Activated CD4-positive, CD25-positive, alpha-beta regulatory T cell treated with anti-CD3 and anti-CD28 coated beads, Interleukin-2, amount 50 U/mL, for 16 hours (primary cell): ENCODE measurements at regions not wholly inside any gene's neighbourhood (a gene's known extent, or its start where the extent isn't known, plus 50 kb on each side); places are given as distances from the start of the nearest gene placed in this dataset.

ENCODE experiments used
- DNase-seq: peaks from one replicate; pipeline ENCODE4 v3.0.0-alpha.2; 2020; ENCODE audit warnings: low read depth, low spot score

DNA sequence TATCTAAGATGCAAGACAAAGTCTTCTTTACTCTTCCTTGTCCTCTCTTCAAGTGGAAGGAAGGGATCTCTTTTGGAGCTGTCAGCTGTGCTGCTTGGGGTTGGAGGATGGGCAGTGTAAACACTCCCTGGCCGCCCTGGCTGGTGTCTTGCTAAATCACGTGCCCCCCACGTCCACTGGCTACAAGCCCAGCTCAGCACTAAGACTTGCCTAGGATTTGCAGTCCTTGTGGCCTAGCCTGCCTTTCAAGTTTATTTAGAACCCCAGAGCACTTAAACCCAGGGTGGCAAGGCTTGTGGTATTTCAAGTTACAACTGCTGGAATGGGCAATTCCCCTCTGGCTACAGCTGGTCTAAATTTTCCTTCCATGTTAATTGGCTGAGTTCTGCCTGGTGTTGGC is 272.4 kb upstream of the MYO3A start:
- no peak for DNase-seq

DNA sequence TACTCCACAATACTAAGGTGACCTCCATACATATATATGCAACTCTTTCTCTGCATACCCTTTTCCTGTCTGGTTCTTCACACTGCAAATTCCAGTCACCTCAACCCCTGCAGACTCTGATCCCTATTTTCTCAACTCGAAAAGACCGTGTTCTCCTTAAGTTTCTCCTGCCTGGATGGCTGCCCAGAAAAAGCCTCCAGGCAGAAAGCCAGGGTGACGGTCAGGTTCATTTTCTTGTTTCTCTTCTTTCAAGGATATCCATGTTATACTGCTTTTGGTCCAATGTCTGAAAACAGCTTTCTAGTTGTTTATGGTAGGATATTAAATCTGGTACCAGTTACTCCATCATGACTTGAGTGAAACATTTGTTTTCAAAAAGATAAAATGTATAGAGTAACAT is 267.8 kb upstream of the MYO3A start:
- no peak for DNase-seq

DNA sequence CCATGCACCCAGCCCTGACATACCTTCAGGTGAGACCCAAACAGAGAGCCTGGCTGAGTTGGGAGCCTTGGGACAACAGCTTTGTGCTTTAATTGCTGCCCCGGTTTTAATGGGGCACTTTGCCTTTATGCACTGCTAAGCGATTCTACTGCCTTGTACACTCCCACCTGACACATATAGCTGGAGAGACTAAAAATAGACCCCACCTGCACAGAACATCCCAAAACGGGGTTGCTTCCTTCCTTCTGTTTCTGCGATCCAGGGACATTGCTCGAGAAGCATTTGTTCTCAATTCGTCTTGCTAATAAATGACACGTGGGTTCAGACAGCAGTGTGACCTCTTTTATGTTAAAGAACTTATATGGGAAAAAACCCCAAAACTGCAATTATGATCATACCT is 258.8 kb upstream of the MYO3A start:
- no peak for DNase-seq

DNA sequence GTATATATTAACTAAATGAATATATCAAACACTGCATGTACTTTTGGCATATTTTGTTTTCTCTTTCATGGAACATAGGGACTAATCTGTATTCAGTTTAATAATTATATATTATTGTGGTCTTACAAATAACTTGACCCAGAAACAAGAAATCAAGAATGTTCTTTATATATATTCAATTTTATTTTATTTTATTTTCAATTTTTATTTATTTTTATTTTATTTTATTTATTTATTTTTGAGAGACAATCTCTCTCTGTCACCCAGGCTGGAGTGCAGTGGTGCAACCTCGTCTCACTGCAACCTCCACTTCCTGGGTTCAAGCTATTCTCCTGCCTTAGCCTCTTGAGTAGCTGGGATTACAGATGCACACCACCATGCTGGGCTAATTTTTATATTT is 258.4 kb upstream of the MYO3A start:
- no peak for DNase-seq

DNA sequence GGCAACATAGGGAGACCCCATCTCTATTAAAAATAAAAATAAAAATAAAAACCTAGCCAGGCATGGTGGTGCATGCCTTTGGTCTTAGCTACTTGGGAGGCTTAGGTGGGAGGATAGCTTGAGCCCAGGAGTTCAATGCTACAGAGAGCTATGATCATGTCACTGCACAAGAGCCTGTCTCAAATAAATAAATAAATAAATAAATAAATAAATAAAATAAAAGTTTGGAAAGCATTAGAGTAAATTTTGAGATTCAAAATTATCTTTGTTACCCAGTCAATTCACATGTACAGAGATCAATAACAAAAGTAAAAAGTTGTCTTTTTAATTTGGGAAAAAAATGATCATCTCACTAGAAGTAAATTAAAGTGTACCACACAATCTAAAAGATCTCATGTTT is 255.8 kb upstream of the MYO3A start:
- DNase-seq, result no peak

DNA sequence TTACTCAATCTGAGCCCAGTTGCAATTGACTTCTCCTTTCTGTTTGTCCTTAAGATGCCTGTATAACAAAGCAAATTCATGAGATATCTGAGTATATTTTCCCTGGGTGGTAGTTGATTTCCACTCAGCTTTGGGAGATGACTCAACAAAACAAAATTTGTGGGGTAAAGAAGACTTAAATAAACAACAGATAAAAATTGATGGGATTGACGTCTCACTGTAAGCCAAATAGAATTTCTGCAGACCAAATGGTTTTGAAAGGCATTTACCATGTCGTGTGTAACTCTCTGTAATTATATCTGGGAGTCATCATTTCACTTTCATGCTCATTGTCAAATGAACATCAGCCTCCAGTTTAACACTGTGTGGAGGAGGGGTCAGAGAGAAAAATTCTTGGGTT is 255.4 kb upstream of the MYO3A start:
- DNase-seq, result no peak

DNA sequence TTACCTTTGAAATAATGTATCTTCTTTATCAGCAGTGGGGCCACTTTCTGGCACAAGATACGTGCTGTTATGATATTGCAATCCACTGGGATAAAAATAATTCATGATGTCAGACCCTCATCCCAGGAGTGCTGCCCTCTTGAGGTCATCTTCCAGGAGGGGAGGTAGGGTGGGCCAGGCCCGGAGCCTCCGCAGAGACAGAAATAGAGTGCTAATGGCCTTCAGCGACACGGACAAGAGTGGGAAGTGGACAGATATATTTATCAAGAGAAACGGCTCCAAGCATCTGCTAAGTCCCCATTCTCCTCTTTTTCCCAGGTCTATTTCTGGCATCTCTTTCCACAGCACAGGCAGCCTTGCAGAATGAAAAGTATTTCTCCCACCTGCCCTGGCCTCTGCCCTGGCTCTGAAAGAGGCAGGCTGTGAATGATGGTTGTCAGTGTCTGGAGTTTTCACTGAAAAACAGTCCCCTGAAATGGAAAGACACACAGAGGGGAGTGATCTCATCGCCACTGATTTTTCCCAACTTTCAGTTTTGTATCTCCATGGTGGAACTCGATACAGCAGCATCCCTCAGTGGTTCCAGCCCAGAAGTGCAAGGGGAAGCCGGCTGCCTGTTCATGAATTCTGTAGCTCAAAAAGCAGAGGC is 251.7 kb upstream of the MYO3A start:
- DNase-seq, result no peak

DNA sequence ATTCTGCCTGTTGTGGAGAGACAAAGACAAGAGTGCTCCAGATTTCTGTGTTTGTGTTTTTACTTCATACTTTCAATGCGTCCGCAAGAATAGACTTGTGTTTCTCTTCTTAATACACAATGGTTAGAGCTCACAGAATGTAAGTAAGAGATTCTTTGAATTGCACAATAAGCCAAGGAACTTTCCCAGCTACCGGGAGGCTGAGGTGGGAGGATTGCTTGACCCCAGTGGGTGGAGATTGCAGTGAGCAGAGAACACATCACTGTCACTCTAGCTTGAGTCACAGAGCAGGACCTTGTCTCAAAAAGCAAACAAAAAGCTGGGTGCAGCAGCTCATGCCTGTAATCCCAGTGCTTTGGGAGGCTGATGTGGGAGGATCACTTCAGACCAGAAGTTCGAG is 250.7 kb upstream of the MYO3A start:
- DNase-seq, result no peak

DNA sequence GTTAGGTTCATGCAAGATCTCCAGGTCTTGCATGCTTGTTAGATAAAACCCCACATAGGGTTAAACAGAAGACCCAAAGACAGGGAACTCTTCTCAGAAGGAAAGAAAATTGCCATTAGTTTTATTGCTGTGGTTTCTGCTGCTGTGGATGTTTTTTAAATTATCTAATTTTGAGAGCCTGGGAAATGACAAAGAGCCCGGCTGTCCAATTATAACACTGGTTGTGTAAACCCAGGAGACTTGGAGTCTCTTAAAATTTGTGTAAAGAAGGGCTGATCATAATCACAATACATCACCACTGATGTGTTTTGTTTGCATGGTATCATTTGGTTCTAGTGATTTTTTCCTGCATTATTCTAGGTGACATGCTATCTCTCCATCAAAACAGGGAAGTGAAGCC is 246.5 kb upstream of the MYO3A start:
- no peak for DNase-seq

DNA sequence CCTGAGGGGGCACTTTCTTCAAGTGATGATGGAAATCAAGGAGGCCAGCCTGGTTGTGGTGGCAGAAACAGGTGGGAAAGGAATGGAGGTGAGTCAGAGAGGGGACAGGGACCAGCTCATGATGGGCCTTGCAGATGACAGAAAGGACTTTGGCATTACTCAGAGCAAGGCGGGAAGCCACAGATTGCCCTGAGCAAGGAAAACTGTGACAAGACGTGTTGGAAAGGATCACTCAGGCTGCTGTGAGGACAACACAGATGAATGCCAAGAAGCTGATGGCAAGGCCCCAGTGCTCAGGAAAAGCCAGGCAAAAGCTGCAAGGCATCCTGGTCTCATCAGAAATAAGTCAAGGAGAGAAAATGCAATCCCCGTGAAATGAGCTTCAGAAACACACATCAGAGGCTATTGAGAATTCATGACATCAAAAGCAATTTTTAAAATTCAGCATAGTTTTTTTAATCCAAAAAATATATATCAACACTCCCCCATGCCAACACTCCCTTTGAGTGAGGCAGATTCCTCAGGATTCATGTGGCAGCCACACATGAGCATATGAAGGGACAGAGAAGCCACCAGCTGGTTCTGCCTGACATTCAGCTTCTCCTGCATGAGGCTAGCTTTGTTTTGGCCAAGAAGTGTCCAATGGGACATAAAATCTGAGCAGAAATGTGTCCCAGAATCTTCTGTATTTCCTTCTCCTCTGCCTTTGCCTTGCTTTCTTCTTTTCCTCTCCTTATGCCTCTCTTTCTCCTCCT is 244.5 kb upstream of the MYO3A start:
- no peak for DNase-seq

DNA sequence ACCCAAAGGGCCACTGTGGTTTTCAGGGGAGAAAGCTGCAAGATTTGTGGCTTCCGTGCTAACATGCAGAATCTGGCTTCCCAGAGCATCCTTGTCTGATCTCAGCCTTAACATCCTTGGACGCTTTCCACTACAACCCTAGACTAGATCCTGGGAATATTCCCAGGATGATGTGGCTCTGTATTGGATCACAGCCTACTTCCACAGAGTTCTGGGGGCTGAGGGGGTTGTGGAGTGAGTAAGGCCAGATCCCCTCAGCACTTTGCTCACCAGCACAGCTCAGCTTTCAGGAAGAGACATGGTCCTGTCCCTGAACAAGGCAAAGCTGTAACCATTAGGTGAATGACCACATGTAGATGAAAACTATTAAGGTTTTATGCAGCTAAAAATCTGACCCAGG is 241.3 kb upstream of the MYO3A start:
- DNase-seq, result no peak

DNA sequence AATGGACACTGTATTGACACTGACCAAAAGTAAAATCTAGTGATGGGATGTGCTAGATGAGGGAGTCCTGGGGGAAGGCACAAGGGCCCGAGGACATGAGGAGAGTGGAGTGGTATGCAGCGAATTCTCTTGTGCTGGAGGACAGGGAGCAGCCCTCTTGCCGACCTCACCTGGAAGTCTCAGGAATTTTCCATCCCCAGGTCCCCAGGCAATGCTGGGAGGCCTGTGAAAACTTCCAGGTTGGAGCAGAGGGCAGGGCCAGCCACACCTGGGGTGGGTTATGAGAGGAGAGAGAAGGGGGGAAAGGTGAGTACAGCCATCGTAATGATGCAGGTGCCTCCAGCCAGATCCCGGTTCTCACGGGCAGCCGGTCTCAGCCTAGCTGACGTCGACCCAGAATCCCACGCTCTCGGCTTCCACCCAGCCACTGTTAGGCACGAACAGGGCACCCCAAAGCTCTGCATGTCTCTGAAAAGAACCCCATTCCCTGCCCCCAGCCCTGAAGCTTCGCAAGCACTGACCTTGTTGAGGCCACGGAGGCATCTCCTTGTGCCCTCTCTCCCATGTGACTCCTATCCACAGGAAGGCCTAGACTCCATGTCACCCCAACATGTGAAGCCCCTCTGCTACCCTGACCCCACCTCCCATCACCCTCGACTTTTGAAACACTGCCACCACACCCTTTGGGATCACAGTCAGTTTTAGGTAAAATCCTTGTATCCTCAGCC is 239.7 kb upstream of the MYO3A start:
- no peak for DNase-seq

DNA sequence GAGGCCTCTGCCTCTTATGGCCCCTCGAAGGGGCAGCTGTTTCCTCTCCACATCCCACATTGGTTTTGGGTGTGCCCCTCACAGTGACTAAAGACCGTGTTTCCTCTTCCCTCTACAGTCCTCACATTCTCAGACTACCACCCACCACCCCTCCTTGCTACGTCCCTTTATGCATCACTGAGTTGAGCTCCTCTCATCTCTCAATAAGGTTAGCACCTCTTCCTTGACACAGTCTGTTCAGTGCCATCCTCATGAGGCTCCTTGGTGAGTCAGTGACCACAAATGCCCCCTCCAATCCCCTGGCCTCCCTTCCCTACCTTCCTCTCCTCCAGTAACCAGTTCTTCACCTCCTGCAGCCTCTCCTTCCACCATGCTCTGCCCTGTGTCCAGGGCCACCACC is 239.1 kb upstream of the MYO3A start:
- DNase-seq, result no peak

DNA sequence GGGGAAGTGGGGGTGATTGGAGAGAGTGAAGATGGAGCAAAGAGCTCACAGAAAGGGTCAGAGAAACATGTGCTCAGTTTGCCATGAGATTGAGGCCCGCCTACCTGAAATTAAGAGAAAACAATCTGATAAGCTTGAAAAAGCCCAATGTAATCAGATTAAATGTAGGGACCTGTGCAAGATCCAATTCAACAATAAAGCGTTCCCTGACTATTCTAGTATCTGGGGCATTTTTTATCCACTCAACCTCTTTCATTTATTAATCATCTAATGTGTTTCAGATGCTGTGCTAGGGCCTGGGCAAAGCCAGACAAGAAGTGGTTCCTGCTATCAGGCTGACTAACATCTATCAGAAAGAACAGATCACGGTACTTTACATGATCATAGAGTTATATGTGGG is 238.4 kb upstream of the MYO3A start:
- no peak for DNase-seq

DNA sequence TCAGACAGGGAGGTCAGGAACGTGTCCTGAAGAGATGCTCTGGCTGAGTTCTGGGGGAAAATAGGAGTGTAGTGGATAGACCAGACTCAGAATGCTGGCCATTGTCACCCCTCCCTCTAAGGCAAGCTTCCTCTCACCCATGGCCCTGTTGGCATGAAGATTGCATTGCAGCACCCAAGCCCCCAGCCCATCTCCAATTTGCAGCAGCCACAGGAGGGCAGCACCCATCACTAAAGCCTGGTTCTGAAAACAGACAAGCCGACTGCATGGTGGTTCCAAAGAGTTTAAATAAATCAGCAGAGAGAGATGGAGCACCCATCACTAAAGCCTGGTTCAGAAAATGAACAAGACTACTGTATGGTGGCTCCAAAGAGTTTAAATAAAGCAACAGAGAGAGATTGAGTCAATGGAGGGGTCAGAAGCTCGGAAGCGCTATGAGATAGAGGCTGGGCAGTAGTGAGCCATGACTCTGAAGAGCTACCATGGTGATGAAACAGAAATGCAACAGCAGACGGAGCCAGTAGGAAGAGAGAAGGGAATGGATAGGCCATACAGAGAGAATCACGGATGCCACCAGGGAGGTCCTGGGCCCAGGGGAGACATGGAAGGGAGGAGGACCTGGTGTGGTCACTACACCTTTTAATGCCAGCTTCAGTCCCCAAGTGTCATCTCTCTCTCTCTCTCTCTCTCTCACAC is 237.9 kb upstream of the MYO3A start:
- no peak for DNase-seq

DNA sequence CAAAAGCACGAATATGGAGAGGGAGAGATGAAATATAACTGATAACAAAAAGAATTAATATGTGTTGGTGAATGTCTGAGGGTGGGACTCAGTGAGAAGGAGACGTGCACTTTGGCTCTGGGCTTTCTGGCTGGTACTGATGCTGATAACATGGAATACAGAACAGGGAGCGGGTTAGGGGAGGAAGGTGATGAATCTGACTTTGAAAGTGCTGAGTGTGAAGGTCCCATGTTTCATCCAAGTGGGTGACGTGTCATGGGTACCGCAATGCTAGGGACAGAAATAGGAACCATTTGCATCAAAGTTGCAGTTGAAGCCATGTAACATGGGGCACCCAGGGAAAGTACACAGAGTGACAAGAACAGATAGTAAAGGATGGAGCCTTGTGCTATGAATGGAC is 236.6 kb upstream of the MYO3A start:
- no peak for DNase-seq

DNA sequence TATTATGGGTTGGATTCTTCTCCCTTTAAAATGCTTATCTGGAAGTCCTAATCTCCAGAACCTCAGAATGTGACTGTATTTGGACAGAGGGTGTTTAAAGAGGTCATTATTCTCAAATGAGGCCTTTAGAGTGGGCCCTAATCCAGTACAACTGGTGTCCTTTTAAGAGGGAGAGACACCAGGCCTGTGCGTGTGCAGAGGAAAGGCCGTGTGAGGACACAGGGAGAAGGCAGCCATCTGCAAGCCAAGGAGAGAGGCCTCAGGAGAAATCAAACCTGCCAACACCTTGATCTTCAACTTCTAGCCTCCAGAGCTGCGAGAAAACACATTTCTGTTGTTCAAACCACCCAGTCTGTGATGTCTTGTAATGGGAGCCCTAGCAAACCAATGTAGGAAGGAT is 235.4 kb upstream of the MYO3A start:
- DNase-seq, result no peak

DNA sequence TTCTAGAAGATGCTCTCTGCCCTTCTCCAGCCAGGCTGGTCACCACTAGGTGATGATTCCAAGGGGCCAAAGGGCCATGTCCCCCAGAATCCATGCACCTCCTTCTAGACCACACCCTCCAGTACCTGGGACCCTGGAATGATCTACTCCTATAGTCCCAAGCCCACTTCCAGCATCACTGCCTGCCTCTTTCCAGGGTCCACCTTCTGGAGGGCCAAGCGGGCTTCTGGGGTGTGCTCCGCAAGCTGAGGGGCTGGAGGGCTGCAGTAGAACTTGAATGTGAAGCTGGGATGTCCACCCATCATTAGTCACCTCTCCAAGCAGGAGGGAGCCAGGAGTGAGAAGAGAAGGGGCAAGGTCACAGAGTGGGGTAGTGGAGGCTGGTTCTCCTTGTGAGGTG is 234.4 kb upstream of the MYO3A start:
- no peak for DNase-seq

DNA sequence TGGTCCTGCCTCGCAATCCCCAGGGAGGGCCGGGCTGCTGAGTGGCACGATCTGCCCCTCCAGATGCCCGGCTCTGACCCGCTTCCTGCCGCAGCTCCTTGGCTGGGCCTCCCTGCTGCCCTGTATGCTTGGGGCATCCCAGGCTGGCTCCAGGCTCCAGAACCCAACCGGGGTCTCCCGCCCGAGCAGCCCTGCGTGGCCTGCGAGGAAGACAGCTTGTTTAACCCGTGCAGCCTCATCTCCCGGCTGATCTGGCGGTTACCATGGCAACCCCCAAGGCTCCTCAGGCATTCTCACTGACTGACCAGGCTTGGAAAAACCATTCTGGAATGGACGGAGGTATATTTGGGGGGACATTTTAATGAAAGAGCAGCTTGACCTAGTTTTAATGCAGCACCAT is 232.4 kb upstream of the MYO3A start:
- DNase-seq, result no peak

DNA sequence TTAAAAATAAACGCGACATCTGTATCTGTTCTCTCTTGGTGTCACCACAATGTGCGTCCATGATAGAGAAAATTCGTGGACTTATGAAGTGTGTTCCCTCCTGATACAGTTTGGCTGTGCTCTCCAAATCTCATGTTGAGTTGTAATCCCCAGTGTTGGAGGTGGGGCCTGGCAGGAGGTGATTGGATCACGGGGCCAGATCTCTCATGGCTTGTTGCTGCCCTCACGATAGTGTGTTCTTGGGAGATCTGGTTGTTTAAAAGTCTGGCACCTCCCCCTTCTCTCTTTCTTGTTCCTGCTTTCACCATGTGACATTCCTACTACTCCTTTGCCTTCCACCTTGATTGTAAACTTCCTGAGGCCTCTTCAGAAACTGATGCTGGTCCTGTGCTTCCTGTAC is 229.4 kb upstream of the MYO3A start:
- DNase-seq, result no peak

DNA sequence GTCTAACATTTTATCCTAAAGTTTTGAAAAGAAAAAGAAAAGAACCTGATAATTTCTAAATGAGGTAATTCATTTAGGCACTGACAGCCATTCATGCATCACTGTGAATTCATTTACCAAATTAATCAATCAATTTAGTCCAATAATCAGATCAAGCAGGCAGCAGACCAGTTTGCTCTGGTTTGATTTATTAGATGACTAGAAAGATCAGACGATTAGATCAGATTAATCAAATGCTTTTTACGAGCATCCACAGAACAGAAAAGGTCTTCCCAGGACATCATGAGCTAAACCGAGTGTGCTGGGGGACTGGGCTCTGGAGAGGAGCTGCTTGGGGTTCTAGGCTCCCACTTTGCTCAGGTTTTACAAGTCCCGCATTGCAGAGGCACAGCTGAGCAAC is 226.5 kb upstream of the MYO3A start:
- no peak for DNase-seq

DNA sequence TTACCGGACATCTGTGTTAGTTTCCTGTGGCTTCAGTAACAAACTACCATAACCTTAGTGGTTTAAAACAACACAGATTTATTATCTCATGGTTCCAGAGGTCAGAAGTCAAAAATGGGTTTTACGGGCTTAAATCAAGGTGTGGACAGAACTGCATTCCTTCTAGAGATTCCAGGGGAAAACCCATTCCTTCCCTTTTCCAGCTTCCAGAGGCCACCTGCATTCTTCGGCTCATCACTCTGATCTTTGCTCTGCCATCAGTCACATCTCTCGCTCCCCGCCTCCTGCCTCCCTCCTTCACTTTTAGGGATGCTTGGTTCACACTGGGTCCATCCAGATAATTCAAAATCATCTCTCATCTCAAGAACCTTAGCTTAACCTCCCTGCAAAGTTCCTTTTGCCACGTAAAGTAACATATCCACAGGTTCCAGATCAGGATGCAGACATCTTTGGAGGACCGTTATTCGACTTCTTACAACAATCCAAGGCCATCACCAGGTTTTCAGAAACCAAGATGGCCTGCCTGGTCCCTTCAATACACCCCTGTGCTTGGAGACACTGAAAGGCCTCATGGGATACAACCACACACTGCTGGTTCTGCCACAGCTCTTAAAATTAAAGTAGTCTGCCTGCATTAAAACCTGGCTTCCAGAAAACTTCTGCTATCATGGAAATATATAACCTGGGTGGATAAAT is 225.9 kb upstream of the MYO3A start:
- no peak for DNase-seq
